CD14-positive monocyte (primary cell): ENCODE measurements at regions not wholly inside any gene's neighbourhood (a gene's known extent, or its start where the extent isn't known, plus 50 kb on each side); places are given as distances from the start of the nearest gene placed in this dataset.

ENCODE experiments used
- DNase-seq, 3 donors: peaks; one replicate each; pipeline ENCODE4 v3.0.0-alpha.2; 2011 to 2022
- H2AFZ ChIP-seq: 2 replicates; pipeline ENCODE4 v1.6.0; 2012; ENCODE audit warnings: mild to moderate bottlenecking, low read depth, low read length, inconsistent platforms; ENCODE audit not compliant: insufficient read depth, poor library complexity, severe bottlenecking
- H3K27ac ChIP-seq, 2 donors: 1 replicate in 1 of 2; 2 replicates in 1 of 2; pipeline ENCODE4 v1.5.1; 2012 to 2013; ENCODE audit warnings: low read length in 2 of 2, control low read depth in 1 of 2, inconsistent platforms in 1 of 2, low read depth in 1 of 2, mild to moderate bottlenecking in 1 of 2
- H3K27me3 ChIP-seq, 2 donors: one replicate each; pipeline versions ENCODE4 v1.6.0 to v1.6.1; 2011 to 2013; ENCODE audit warnings: low read length in 2 of 2; ENCODE audit not compliant: control insufficient read depth in 2 of 2, insufficient read depth in 2 of 2
- H3K36me3 ChIP-seq, 2 donors: replicated peaks in 1 of 2; 1 replicate in 1 of 2; 2 replicates in 1 of 2; pipeline versions ENCODE4 v1.5.1 to v1.6.1; 2012 to 2013; ENCODE audit warnings: low read length in 2 of 2, control low read depth in 1 of 2, inconsistent platforms in 1 of 2, mild to moderate bottlenecking in 1 of 2; ENCODE audit not compliant: insufficient read depth in 2 of 2, control insufficient read depth in 1 of 2
- H3K4me1 ChIP-seq, 2 donors: 1 replicate in 1 of 2; 2 replicates in 1 of 2; pipeline versions ENCODE4 v1.5.1 to v1.6.1; 2012 to 2013; ENCODE audit warnings: low read length in 2 of 2, control low read depth in 1 of 2, inconsistent platforms in 1 of 2, mild to moderate bottlenecking in 1 of 2, moderate library complexity in 1 of 2; ENCODE audit not compliant: insufficient read depth in 2 of 2, control insufficient read depth in 1 of 2
- H3K4me2 ChIP-seq: replicated peaks from 2 replicates; pipeline ENCODE3; 2012; ENCODE audit warnings: low read length, moderate library complexity, mild to moderate bottlenecking; ENCODE audit not compliant: poor library complexity, severe bottlenecking; ENCODE audit errors: extremely low read depth
- H3K4me3 ChIP-seq, 3 experiments: fragments of 200-600 bp in 1 of 3; sonication (generic) in 1 of 3; replicated peaks in 1 of 3; 1 replicate in 2 of 3; 2 replicates in 1 of 3; pipeline ENCODE4 v1.5.1; 2011 to 2013; ENCODE audit warnings: low read length in 3 of 3, mild to moderate bottlenecking in 3 of 3, control low read depth in 2 of 3, low read depth in 2 of 3, inconsistent platforms in 1 of 3, moderate library complexity in 1 of 3
- H3K79me2 ChIP-seq: 2 replicates; pipeline ENCODE4 v1.6.0; 2012; ENCODE audit warnings: mild to moderate bottlenecking, control low read depth, inconsistent platforms, low read length, moderate library complexity; ENCODE audit not compliant: insufficient read depth
- H3K9ac ChIP-seq: 2 replicates; pipeline ENCODE4 v1.6.0; 2017; ENCODE audit warnings: low read length, mild to moderate bottlenecking; ENCODE audit not compliant: insufficient read depth, poor library complexity, severe bottlenecking
- H3K9me3 ChIP-seq, 2 donors: replicated peaks in 1 of 2; 1 replicate in 1 of 2; 2 replicates in 1 of 2; pipeline versions ENCODE4 v1.5.1 to v1.6.1; 2012 to 2013; ENCODE audit warnings: low read length in 2 of 2, control low read depth in 1 of 2; ENCODE audit not compliant: control insufficient read depth in 1 of 2, insufficient read depth in 1 of 2
- H4K20me1 ChIP-seq: 2 replicates; pipeline ENCODE4 v1.6.0; 2012; ENCODE audit warnings: mild to moderate bottlenecking, low read length, control low read depth, moderate library complexity; ENCODE audit not compliant: insufficient read depth
- H3K27ac Mint-ChIP-seq, 7 donors: one replicate each; pipeline ENCODE4 v1.8.0; 2020; ENCODE audit warnings: mild to moderate bottlenecking in 7 of 7, mixed read lengths in 7 of 7, moderate library complexity in 6 of 7, inconsistent platforms in 2 of 7
- H3K27me3 Mint-ChIP-seq, 3 donors: one replicate each; pipeline ENCODE4 v1.8.0; 2021 to 2022; ENCODE audit warnings: low read depth in 3 of 3, mild to moderate bottlenecking in 3 of 3, mixed read lengths in 3 of 3, moderate library complexity in 3 of 3, inconsistent platforms in 1 of 3
- H3K36me3 Mint-ChIP-seq, 2 donors: one replicate each; pipeline ENCODE4 v1.8.0; 2020; ENCODE audit warnings: mixed read lengths in 2 of 2, inconsistent platforms in 1 of 2, mild to moderate bottlenecking in 1 of 2
- H3K4me1 Mint-ChIP-seq: one replicate; pipeline ENCODE4 v1.8.0; 2020; ENCODE audit warnings: mild to moderate bottlenecking, mixed read lengths
- H3K4me3 Mint-ChIP-seq, 2 donors: one replicate each; pipeline ENCODE4 v1.8.0; 2020; ENCODE audit warnings: mild to moderate bottlenecking in 2 of 2, mixed read lengths in 2 of 2, moderate library complexity in 1 of 2
- H3K9me3 Mint-ChIP-seq, 7 donors: one replicate each; pipeline ENCODE4 v1.8.0; 2020 to 2022; ENCODE audit warnings: mixed read lengths in 7 of 7, mild to moderate bottlenecking in 6 of 7, moderate library complexity in 6 of 7, inconsistent platforms in 2 of 7
- WGBS: methylation state at CpG from one replicate; pipeline ENCODE4 v1.1.5; 2013; ENCODE audit warnings: missing lambda C conversion rate; ENCODE audit not compliant: insufficient coverage; 5-methylcytosine and 5-hydroxymethylcytosine counted together
- intact Hi-C, 2 donors: fragments of 100-400 bp; cut with micrococcal nuclease; formaldehyde crosslinking; loops; one replicate each; pipeline versions ENCODE4 v1.15.0 to v1.15.1; 2023
- TF ChIP-seq, protein P1 (sequence below): fragments of 200-600 bp; IDR thresholded peaks from one replicate; pipeline ENCODE4 v1.8.0; 2022; ENCODE audit warnings: antibody characterized with exemption, mild to moderate bottlenecking

- H4K20me1 ChIP-seq: no peaks in the 10 kb centered on the region
- no peak for DNase-seq
- no peak overlapping the region for H2AFZ ChIP-seq
- H3K4me3 Mint-ChIP-seq: no peak overlapping the region
- no peaks in the 10 kb centered on the region for H3K79me2 ChIP-seq
- intact Hi-C loops: no loop called here
- no peak overlapping the region for H3K4me2 ChIP-seq
- no CpG with 5 or more reads among the region's 2 CpGs for WGBS
- H3K4me1 ChIP-seq: no peaks in the 10 kb centered on the region
- peaks cover 0 to 3% (median 1%) of the 10 kb centered on the region in 7 donors for H3K9me3 Mint-ChIP-seq
- H3K27me3 ChIP-seq: no peaks in the 10 kb centered on the region
- no peak overlapping the region for H3K27ac ChIP-seq
- H3K36me3 ChIP-seq: no peaks in the 10 kb centered on the region
- TF ChIP-seq, protein P1, sequence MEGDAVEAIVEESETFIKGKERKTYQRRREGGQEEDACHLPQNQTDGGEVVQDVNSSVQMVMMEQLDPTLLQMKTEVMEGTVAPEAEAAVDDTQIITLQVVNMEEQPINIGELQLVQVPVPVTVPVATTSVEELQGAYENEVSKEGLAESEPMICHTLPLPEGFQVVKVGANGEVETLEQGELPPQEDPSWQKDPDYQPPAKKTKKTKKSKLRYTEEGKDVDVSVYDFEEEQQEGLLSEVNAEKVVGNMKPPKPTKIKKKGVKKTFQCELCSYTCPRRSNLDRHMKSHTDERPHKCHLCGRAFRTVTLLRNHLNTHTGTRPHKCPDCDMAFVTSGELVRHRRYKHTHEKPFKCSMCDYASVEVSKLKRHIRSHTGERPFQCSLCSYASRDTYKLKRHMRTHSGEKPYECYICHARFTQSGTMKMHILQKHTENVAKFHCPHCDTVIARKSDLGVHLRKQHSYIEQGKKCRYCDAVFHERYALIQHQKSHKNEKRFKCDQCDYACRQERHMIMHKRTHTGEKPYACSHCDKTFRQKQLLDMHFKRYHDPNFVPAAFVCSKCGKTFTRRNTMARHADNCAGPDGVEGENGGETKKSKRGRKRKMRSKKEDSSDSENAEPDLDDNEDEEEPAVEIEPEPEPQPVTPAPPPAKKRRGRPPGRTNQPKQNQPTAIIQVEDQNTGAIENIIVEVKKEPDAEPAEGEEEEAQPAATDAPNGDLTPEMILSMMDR: no peak
- no peaks in the 10 kb centered on the region for H3K9me3 ChIP-seq
- H3K4me1 Mint-ChIP-seq: no peaks in the 10 kb centered on the region
- H3K9ac ChIP-seq: no peak overlapping the region
- H3K27me3 Mint-ChIP-seq: no peaks in the 10 kb centered on the region
- no peak overlapping the region for H3K27ac Mint-ChIP-seq
- no peaks in the 10 kb centered on the region for H3K36me3 Mint-ChIP-seq
- H3K4me3 ChIP-seq: no peak overlapping the region
Observed at GRCh38 chr1:170225781-170226530, 80.2 kb downstream of the NTMT2 start.

DNA sequence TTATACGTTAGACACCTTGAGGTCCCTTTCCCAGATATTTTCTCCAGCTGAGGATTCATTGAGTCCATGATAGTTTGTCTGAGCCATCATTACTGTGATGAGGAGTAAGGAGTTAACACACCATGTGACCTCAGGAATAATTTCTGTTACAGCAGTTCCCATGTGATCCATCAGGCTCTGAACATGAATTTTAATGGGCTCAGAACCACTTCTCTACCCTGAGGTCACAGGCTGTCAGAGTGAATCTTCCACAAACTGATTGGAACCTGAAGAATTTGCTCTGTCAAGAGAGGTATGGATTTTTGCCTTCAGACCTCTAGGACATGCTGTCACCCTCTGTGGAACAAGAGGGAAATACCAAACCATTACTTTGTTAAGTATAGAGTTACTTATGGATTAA, 81.0 kb downstream of the NTMT2 start:
- intact Hi-C loops: no loop called here
- Mint-ChIP-seq H3K4me3 (no peak overlapping the region), H3K4me1 (no peaks in the 10 kb centered on the region), H3K36me3 (no peaks in the 10 kb centered on the region), H3K27me3 (no peaks in the 10 kb centered on the region), H3K9me3 (peaks cover 0 to 6% (median 2%) of the 10 kb centered on the region in 7 donors), H3K27ac (no peak overlapping the region)
- WGBS: no CpG with 5 or more reads among the region's 1 CpG
- no peak overlapping the region for H3K4me2 ChIP-seq
- DNase-seq: no peak
- H3K27me3 ChIP-seq: no peaks in the 10 kb centered on the region
- H3K27ac ChIP-seq: no peak overlapping the region
- H3K36me3 ChIP-seq: no peaks in the 10 kb centered on the region
- no peak overlapping the region for H3K4me3 ChIP-seq
- no peaks in the 10 kb centered on the region for H4K20me1 ChIP-seq
- no peak overlapping the region for H2AFZ ChIP-seq
- H3K79me2 ChIP-seq: no peaks in the 10 kb centered on the region
- no peak overlapping the region for H3K9ac ChIP-seq
- H3K9me3 ChIP-seq: peaks cover 0 to 3% of the 10 kb centered on the region in 2 donors
- TF ChIP-seq, protein P1: no peak
- H3K4me1 ChIP-seq: no peaks in the 10 kb centered on the region
